Left lung (tissue), 4 donors: ENCODE measurements at regions not wholly inside any gene's neighbourhood (a gene's known extent, or its start where the extent isn't known, plus 50 kb on each side); places are given as distances from the start of the nearest gene placed in this dataset.

Experiments used
- ATAC-seq: fragments of 200-7000 bp; cut with Tn5 transposase; one replicate; pipeline ENCODE4 v1.9.1; 2020; ENCODE audit warnings: moderate library complexity
- DNase-seq, 4 donors: peaks; one replicate each; pipeline ENCODE4 v3.0.0-alpha.2; 2013 to 2020
- H3K27ac ChIP-seq, 2 donors: fragments of 200-600 bp; sonication (generic) in 1 of 2; one replicate each; pipeline versions ENCODE4 v1.5.0 to v1.8.0; 2020 to 2021
- H3K27me3 ChIP-seq, 2 donors: fragments of 200-600 bp; sonication (generic) in 1 of 2; one replicate each; pipeline versions ENCODE4 v1.5.0 to v1.8.0; 2020 to 2021
- H3K36me3 ChIP-seq, 2 donors: fragments of 200-600 bp; sonication (generic) in 1 of 2; one replicate each; pipeline versions ENCODE4 v1.5.0 to v1.8.0; 2020 to 2021
- H3K4me1 ChIP-seq, 2 donors: fragments of 200-600 bp; one replicate each; pipeline ENCODE4 v1.8.0; 2021
- H3K4me3 ChIP-seq, 2 donors: fragments of 200-600 bp; sonication (generic) in 1 of 2; one replicate each; pipeline versions ENCODE4 v1.5.0 to v1.8.0; 2020 to 2021; ENCODE audit warnings: mild to moderate bottlenecking in 1 of 2
- H3K9me3 ChIP-seq, 2 donors: fragments of 200-600 bp; sonication (generic) in 1 of 2; one replicate each; pipeline versions ENCODE4 v1.5.0 to v1.8.0; 2020 to 2021
- CTCF ChIP-seq, 2 donors: fragments of 200-600 bp; sonication (generic) in 1 of 2; IDR thresholded peaks; one replicate each; pipeline versions ENCODE4 v1.5.0 to v1.8.0; 2021; ENCODE audit warnings: antibody characterized with exemption in 2 of 2
- intact Hi-C, 2 donors: fragments of 100-400 bp; cut with DNase I; formaldehyde crosslinking; loops; one replicate each; pipeline versions ENCODE4 v1.11.2 to v1.14.2; 2022
- donor health status: DM: no; HTN: yes; CAD: no.
- donor health status: DM: no; HTN: no; CAD: no.

- H3K4me3 ChIP-seq = no peak overlapping the region
- no peak for TF ChIP-seq CTCF (IDR thresholded peaks at IDR 0.05)
- H3K27ac ChIP-seq = no peak overlapping the region
- H3K9me3 ChIP-seq = no peaks in the 10 kb centered on the region
- DNase-seq (no peak), ATAC-seq (no peak)
- intact Hi-C loops = no loop called here
- no peaks in the 10 kb centered on the region for H3K4me1 ChIP-seq
- no peaks in the 10 kb centered on the region for H3K27me3 ChIP-seq
- H3K36me3 ChIP-seq = no peaks in the 10 kb centered on the region
These were observed 328.6 kb downstream of the RRAGC start for GRCh38 chr1:38530957-38531356.

GRCh38 chr1:38529946-38530345 lies 329.6 kb downstream of the RRAGC start:
- Histone ChIP-seq H3K27me3 (peaks cover 0 to 1% of the 10 kb centered on the region in 2 donors), H3K27ac (no peak overlapping the region), H3K4me3 (no peak overlapping the region), H3K9me3 (no peaks in the 10 kb centered on the region), H3K36me3 (no peaks in the 10 kb centered on the region), H3K4me1 (no peaks in the 10 kb centered on the region)
- DNase-seq = no peak
- no peak for TF ChIP-seq CTCF (IDR thresholded peaks at IDR 0.05)
- intact Hi-C loops = no loop called here
- ATAC-seq = no peak

- intact Hi-C loops = no loop called here
- TF ChIP-seq CTCF (IDR thresholded peaks at IDR 0.05) = no peak
- Histone ChIP-seq H3K4me3 (no peak overlapping the region), H3K4me1 (no peaks in the 10 kb centered on the region), H3K27ac (no peak overlapping the region), H3K36me3 (no peaks in the 10 kb centered on the region), H3K9me3 (no peaks in the 10 kb centered on the region), H3K27me3 (peaks cover 0 to 6% of the 10 kb centered on the region in 2 donors)
- no peak for ATAC-seq
- DNase-seq = no peak
These were observed 330.2 kb downstream of the RRAGC start for GRCh38 chr1:38529391-38529790.

- ATAC-seq = peak; percentile 89
- no peak for TF ChIP-seq CTCF (IDR thresholded peaks at IDR 0.05)
- peak in 1 of 4 donors; percentile 40 for DNase-seq
- no peaks in the 10 kb centered on the region for H3K9me3 ChIP-seq
- H3K27ac ChIP-seq = no peak overlapping the region
- no peaks in the 10 kb centered on the region for H3K4me1 ChIP-seq
- H3K4me3 ChIP-seq = no peak overlapping the region
- H3K36me3 ChIP-seq = no peaks in the 10 kb centered on the region
- intact Hi-C loops = no loop called here
- H3K27me3 ChIP-seq = peaks cover 0 to 6% of the 10 kb centered on the region in 2 donors
These were observed 330.9 kb downstream of the RRAGC start for GRCh38 chr1:38528623-38529022.

- Histone ChIP-seq H3K27ac (no peak overlapping the region), H3K36me3 (no peaks in the 10 kb centered on the region), H3K4me1 (no peaks in the 10 kb centered on the region), H3K4me3 (no peak overlapping the region), H3K27me3 (peaks cover 0 to 6% of the 10 kb centered on the region in 2 donors), H3K9me3 (no peaks in the 10 kb centered on the region)
- intact Hi-C loops = no loop called here
- DNase-seq (peak in 2 of 4 donors; percentile 69 to 76), ATAC-seq (peak; percentile 88)
- no peak for TF ChIP-seq CTCF (IDR thresholded peaks at IDR 0.05)
These were observed 332.1 kb downstream of the RRAGC start for GRCh38 chr1:38527373-38527966.
